GM23338 (cell line): ENCODE measurements at regions not wholly inside any gene's neighbourhood (a gene's known extent, or its start where the extent isn't known, plus 50 kb on each side); places are given as distances from the start of the nearest gene placed in this dataset.

Source experiments
- CTCF ChIP-seq, 2 experiments: fragments of 200-600 bp in 1 of 2; sonication (generic) in 1 of 2; conservative IDR thresholded peaks; 2 replicates each; pipeline versions ENCODE4 v1.5.1 to v1.6.1; 2016 to 2017; ENCODE audit warnings: antibody characterized with exemption in 2 of 2, low read depth in 2 of 2, mild to moderate bottlenecking in 2 of 2, moderate library complexity in 1 of 2
- EZH2 ChIP-seq: fragments of 200-600 bp; sonication (generic); IDR thresholded peaks from one replicate; pipeline ENCODE4 v1.8.0; 2017; ENCODE audit warnings: antibody characterized with exemption, mild to moderate bottlenecking, low read depth; ENCODE audit not compliant: unreplicated experiment
- EZH2phosphoT487 ChIP-seq: fragments of 200-600 bp; sonication (generic); IDR thresholded peaks from one replicate; pipeline ENCODE4 v1.8.1; 2018; ENCODE audit warnings: antibody characterized with exemption; ENCODE audit not compliant: unreplicated experiment

GRCh38 chr10:43703286-43703685 is 54.6 kb upstream of the ZNF32 start:
- TF ChIP-seq EZH2: no peak
- TF ChIP-seq CTCF (conservative IDR thresholded peaks at IDR 0.05; ENCODE audit: low read depth in 2 of 2): no peak
- no peak for TF ChIP-seq EZH2phosphoT487
